ENCODE measurements at regions not wholly inside any gene's neighbourhood (a gene's known extent, or its start where the extent isn't known, plus 50 kb on each side); places are given as distances from the start of the nearest gene placed in this dataset.
"Not testable (repeated sequence)": the region's sequence is repeated elsewhere in the genome, so short reads cannot be mapped to it uniquely, and the experiment has no call there.

DNA sequence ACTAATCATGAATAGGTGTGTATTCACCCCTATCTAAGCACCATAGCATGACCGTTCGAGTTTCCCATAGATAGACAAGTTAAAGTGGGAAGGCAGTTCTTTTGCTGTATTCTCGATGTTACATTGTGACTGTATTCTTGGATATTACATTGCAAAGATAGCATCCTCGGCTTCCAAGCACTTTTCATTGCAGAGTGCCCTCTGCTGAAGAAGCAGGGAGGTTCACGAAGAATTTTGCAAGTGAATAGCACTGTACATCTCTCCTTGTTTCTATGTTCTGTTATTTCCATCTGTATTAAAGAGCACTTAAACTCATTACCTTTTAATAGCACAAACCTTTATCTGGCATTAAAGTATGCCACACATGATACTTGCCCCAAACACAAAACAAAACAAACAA lies 426.7 kb upstream of the ARX start:
- DNase-seq (ENCODE audit: low spot score), result no peak

DNA sequence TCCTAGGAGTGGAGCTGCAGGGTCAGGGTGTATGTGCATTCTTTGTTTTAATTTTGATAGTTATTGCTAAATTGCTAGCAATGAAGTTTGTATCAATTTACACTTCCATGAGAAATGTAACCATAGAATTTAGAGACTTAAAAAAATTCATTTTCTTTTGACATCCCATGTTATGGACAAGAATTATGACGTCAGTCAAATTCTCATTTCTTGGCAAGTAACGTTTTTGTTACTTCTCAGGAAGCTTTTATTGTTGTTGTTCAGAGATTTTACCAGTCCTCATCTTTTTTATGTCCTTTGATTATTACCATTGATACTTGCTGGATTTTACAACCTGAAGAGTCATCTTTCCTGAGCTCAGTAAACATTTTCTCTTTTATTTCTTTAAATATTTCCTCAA lies 417.5 kb upstream of the ARX start:
- DNase-seq (ENCODE audit: low spot score), result no peak

DNA sequence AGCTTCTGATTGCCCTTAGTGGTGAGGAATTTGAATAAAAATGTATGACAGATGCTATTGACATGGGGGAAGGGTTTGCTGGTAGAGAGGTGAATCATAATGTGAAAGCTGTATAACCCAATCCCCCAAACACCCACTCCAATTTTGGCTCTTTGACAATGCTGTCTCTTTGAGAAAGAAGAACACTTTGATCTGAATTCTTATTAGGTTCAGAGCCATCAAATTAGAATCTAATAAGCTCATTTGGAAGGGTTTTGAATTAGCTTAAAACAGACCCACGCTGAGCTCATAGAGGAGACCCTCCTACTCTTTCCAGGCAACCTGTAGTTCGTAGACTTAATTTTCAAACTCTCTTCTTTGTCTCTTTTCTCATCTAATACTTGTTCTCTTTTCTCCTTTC lies 416.6 kb upstream of the ARX start:
- no peak for DNase-seq (ENCODE audit: low spot score)

GRCh38 chrX:25427873-25428555 lies 412.2 kb upstream of the ARX start:
- no peak for DNase-seq (ENCODE audit: low spot score)

DNA sequence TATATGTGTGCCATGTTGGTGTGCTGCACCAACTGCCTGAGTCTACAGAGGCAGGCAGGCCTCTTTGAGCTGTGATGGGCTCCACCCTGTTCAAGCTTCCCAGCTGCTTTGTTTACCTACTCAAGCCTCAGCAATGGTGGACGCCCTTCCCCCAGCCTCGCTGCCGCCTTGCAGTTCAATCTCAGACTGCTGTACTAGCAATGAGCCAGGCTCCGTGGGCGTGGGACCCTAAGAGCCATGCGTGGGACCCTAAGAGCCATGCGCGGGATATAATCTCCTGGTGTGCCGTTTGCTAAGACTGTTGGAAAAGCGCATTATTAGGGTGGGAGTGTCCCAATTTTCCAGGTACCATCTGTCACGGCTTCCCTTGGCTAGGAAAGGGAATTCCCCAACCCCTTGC lies 388.4 kb upstream of the ARX start:
- not testable (repeated sequence) for DNase-seq (ENCODE audit: low spot score)

GRCh38 chrX:25389266-25389665 lies 373.5 kb upstream of the ARX start:
- DNase-seq (ENCODE audit: low spot score), result no peak

DNA sequence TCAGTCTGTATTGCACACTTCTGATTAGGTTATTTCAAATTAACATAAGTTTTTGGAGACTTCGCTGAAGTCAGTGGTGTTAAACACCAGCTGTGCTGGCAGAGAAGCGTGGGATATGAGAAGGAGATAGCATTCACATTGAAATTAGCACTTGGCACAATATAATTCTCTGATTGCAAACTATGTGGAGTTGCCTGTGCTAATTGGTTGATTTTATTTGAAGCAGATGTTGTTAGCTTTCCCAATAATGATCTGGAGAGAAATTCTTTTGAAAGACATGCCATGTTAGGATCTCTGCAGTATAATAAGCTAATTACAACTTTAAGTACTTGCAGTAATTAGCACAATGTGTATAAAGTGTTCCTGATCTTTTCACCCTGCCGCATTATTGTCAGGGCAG lies 367.4 kb upstream of the ARX start:
- no peak for DNase-seq (ENCODE audit: low spot score)

- no peak for DNase-seq (ENCODE audit: low spot score)
These were observed 340.7 kb upstream of the ARX start for GRCh38 chrX:25356456-25356855.

DNA sequence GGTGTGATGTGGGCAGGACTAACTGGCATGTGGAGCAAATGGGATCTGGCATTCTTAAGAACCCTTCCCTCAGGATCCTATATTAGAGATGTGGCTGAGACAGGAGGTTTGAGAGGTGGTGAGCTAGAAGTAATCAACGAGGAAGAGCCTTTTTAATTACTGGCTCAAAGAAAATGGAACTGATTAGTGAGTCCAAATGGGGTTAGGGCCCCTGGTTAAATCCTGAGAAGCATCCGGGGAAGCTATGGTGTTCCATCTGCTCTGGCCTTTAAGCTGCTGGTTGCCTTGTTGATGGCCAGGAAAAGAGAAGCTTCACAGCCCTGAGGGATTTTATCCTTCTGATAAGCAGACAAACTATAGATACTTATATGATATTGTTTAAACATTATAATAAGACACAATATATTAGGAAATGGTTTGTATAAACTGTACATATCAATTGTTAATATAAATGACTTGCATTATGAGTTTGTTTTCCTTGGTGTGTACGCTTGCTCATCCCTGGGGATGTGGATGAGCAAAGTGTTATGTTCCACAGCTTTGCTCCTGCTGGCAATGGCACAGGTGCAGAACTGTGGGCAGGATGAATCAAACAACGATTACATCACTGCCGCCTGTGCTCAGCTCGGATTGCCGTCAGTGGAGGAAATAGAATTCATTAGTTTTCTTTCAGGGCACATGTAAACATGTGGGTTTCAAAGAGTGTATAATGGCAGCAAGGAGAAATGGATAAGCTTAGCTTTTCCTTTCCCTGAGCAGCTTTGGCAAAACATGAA lies 328.6 kb upstream of the ARX start:
- DNase-seq (ENCODE audit: low spot score), result no peak

DNA sequence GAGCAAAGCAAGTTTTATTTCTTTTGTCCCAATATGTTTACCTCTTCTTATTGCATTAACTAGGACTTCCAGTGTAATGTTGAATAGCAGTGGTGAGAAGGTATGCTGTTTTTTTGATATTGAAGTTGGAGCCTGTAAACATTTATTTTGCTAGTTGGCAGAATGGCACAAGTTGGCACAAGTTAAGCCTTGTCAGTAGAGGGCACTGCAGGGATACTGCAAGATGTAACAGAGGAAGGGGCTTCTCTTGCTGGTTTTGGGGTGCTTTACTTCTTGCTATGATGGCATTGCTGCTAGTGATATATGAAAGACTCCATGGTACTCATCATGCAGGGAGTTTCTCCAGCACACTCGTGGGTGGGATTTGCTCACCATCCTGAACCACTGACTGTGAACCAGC lies 327.3 kb upstream of the ARX start:
- DNase-seq (ENCODE audit: low spot score), result no peak

GRCh38 chrX:25337841-25338240 lies 322.1 kb upstream of the ARX start:
- DNase-seq (ENCODE audit: low spot score), result no peak

GRCh38 chrX:25300994-25301393 lies 285.2 kb upstream of the ARX start:
- no peak for DNase-seq (ENCODE audit: low spot score)

GRCh38 chrX:25296850-25297249 lies 281.1 kb upstream of the ARX start:
- no peak for DNase-seq (ENCODE audit: low spot score)

DNA sequence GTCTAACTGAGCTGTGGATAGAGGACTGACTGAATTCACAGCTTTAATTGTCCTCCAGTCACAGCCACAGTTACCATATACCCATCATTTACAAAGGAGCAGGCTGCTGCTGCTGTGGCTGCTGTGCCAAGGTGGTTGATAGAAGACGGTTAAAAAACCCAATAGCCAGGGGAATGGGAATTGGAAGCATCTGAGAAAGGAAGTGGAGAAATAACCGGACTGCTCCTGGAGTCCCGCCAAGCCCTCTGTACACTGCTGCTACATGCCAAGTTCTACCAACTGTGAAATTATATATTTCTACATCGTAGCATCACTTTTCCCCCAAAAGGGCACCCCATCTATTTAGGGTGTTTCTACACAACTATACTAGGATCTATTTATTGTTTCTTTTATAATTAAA lies 279.7 kb upstream of the ARX start:
- no peak for DNase-seq (ENCODE audit: low spot score)

DNA sequence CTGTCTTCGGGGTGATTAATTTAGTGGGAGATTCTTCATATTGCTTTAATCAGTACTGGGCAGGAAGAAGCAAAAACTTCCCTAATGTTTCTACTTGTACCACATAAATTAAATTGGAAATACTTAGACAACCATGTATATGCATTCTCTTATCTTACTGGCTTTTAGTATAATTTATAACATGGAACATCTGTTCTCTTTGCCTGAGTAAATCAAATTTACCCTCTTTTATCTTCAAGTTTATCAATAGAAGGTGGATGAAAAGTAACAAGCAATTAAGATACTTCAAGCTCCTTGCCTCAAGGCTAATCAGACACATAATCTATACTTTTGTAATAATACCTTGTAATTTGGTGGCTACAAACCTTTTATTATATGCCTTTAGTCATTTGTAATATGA lies 274.4 kb upstream of the ARX start:
- no peak for DNase-seq (ENCODE audit: low spot score)

- no peak for DNase-seq (ENCODE audit: low spot score)
These were observed 272.9 kb upstream of the ARX start for GRCh38 chrX:25288676-25289075.

- no peak for DNase-seq (ENCODE audit: low spot score)
These were observed 271.8 kb upstream of the ARX start for GRCh38 chrX:25287521-25287920.

GRCh38 chrX:25285598-25285997 lies 269.8 kb upstream of the ARX start:
- no peak for DNase-seq (ENCODE audit: low spot score)

DNA sequence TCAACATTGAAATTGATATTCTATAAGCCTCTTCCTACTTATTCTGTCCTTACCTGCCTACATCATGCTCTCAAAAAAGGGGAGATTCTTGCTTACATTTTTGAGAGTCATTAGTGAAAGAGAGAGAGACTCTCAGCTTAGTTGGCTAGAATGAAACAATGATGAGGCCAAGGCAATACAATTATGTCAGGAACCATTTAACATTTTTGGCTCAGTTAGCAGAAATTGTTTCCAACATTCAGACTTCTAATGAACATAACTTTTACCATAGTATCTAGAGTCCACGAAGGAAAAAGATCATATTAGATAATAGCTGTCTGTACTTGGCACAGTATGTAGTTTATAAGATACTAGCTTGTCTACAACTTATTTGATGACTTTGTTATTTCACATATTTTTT lies 263.7 kb upstream of the ARX start:
- no peak for DNase-seq (ENCODE audit: low spot score)

- DNase-seq (ENCODE audit: low spot score), result no peak
These were observed 262.6 kb upstream of the ARX start for GRCh38 chrX:25278341-25278740.

- no peak for DNase-seq (ENCODE audit: low spot score)
These were observed 261.8 kb upstream of the ARX start for GRCh38 chrX:25277574-25277973.

- no peak for DNase-seq (ENCODE audit: low spot score)
These were observed 259.4 kb upstream of the ARX start for GRCh38 chrX:25275159-25275558.

DNA sequence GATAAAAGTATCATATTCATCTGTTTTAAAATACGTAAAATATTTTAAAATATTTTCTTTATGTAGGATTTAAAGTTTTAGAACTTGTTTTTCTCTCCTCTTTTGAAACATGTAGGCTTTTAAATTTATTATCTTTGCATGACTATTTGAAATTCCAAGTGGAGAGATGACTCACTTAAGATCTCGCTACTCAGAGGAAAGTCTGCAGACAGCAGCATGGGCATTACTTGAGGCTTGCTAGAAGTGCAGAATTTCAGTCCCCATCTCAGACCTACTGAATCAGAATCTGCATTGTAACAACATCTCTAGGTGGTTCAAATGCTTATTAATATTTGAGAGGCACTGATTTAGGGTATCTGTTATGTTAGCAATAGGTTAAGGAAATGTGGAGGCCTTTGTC lies 225.7 kb upstream of the ARX start:
- DNase-seq (ENCODE audit: low spot score), result no peak

- DNase-seq (ENCODE audit: low spot score), result no peak
These were observed 210.4 kb upstream of the ARX start for GRCh38 chrX:25226151-25226550.
